ENCODE measurements at regions not wholly inside any gene's neighbourhood (a gene's known extent, or its start where the extent isn't known, plus 50 kb on each side); places are given as distances from the start of the nearest gene placed in this dataset.

- H3K9me3 ChIP-seq (ENCODE audit: control insufficient read depth in 2 of 3, insufficient read depth in 1 of 3, low read length in 3 of 3), result no peaks in the 10 kb centered on the region
- no peak overlapping the region for H3K4me3 ChIP-seq (ENCODE audit: low read length in 3 of 3)
- peaks cover 0 to 5% (median 0%) of the 10 kb centered on the region in 3 donors for H3K4me1 ChIP-seq (ENCODE audit: control insufficient read depth in 2 of 3, insufficient read depth in 2 of 3, low read depth in 1 of 3, low read length in 3 of 3)
- DNase-seq, result peak in 1 of 5 donors; percentile 74
- no peaks in the 10 kb centered on the region for H3K36me3 ChIP-seq (ENCODE audit: control insufficient read depth in 2 of 3, insufficient read depth in 3 of 3, low read length in 3 of 3)
- no peaks in the 10 kb centered on the region for H3K27me3 ChIP-seq (ENCODE audit: control insufficient read depth, insufficient read depth, low read length)
- H3K9ac ChIP-seq (ENCODE audit: low read length in 3 of 3), result no peak overlapping the region
- TF ChIP-seq CTCF (IDR thresholded peaks at IDR 0.05; ENCODE audit: borderline replicate concordance, extremely low read depth, insufficient read depth), result no peak
- FAIRE-seq, result no peak
- no peak overlapping the region for H3K27ac ChIP-seq (ENCODE audit: low read depth in 2 of 2, low read length in 2 of 2)
- intact Hi-C loops (cut with DNase I), result no loop called here
These were observed 245.7 kb downstream of the WDR11 start for GRCh38 chr10:121096617-121097431.

GRCh38 chr10:121098211-121098610 is 247.0 kb downstream of the WDR11 start:
- Histone ChIP-seq H3K9me3 (ENCODE audit: control insufficient read depth in 2 of 3, insufficient read depth in 1 of 3, low read length in 3 of 3) (no peaks in the 10 kb centered on the region), H3K9ac (ENCODE audit: low read length in 3 of 3) (no peak overlapping the region), H3K27ac (ENCODE audit: low read depth in 2 of 2, low read length in 2 of 2) (no peak overlapping the region), H3K27me3 (ENCODE audit: control insufficient read depth, insufficient read depth, low read length) (no peaks in the 10 kb centered on the region), H3K4me1 (ENCODE audit: control insufficient read depth in 2 of 3, insufficient read depth in 2 of 3, low read depth in 1 of 3, low read length in 3 of 3) (no peaks in the 10 kb centered on the region), H3K4me3 (ENCODE audit: low read length in 3 of 3) (no peak overlapping the region), H3K36me3 (ENCODE audit: control insufficient read depth in 2 of 3, insufficient read depth in 3 of 3, low read length in 3 of 3) (no peaks in the 10 kb centered on the region)
- no peak for FAIRE-seq
- intact Hi-C loops (cut with DNase I), result no loop called here
- TF ChIP-seq CTCF (IDR thresholded peaks at IDR 0.05; ENCODE audit: borderline replicate concordance, extremely low read depth, insufficient read depth), result no peak
- DNase-seq, result no peak

GRCh38 chr10:121098751-121099150 is 247.6 kb downstream of the WDR11 start:
- H3K27ac ChIP-seq (ENCODE audit: low read depth in 2 of 2, low read length in 2 of 2), result no peak overlapping the region
- H3K36me3 ChIP-seq (ENCODE audit: control insufficient read depth in 2 of 3, insufficient read depth in 3 of 3, low read length in 3 of 3), result no peaks in the 10 kb centered on the region
- intact Hi-C loops (cut with DNase I), result no loop called here
- no peak overlapping the region for H3K9ac ChIP-seq (ENCODE audit: low read length in 3 of 3)
- H3K4me3 ChIP-seq (ENCODE audit: low read length in 3 of 3), result no peak overlapping the region
- H3K4me1 ChIP-seq (ENCODE audit: control insufficient read depth in 2 of 3, insufficient read depth in 2 of 3, low read depth in 1 of 3, low read length in 3 of 3), result no peaks in the 10 kb centered on the region
- FAIRE-seq (no peak), DNase-seq (no peak)
- no peak for TF ChIP-seq CTCF (IDR thresholded peaks at IDR 0.05; ENCODE audit: borderline replicate concordance, extremely low read depth, insufficient read depth)
- no peaks in the 10 kb centered on the region for H3K9me3 ChIP-seq (ENCODE audit: control insufficient read depth in 2 of 3, insufficient read depth in 1 of 3, low read length in 3 of 3)
- H3K27me3 ChIP-seq (ENCODE audit: control insufficient read depth, insufficient read depth, low read length), result no peaks in the 10 kb centered on the region

Data from kidney (tissue), 13 donors.